H9 (cell line): ENCODE measurements at regions not wholly inside any gene's neighbourhood (a gene's known extent, or its start where the extent isn't known, plus 50 kb on each side); places are given as distances from the start of the nearest gene placed in this dataset.

ENCODE experiments used
- DNase-seq: peaks from one replicate; pipeline ENCODE4 v3.0.0-alpha.2; 2017
- H2AFZ ChIP-seq: one replicate; pipeline ENCODE4 v1.6.1; 2013; ENCODE audit warnings: mild to moderate bottlenecking, low read length, control low read depth, moderate library complexity
- H2AK5ac ChIP-seq: 2 replicates; pipeline ENCODE4 v1.6.1; 2013; ENCODE audit warnings: low read length, control low read depth, mixed read lengths; ENCODE audit not compliant: insufficient read length
- H2BK120ac ChIP-seq: one replicate; pipeline ENCODE4 v1.6.1; 2013; ENCODE audit warnings: low read depth, mild to moderate bottlenecking, low read length, control low read depth, inconsistent platforms; ENCODE audit not compliant: poor library complexity, severe bottlenecking
- H2BK12ac ChIP-seq: 2 replicates; pipeline ENCODE4 v1.6.1; 2013; ENCODE audit warnings: low read length, control low read depth, mixed read lengths, low read depth; ENCODE audit not compliant: insufficient read length
- H2BK15ac ChIP-seq: 2 replicates; pipeline ENCODE4 v1.6.1; 2013; ENCODE audit warnings: low read depth, low read length, control low read depth
- H2BK20ac ChIP-seq: one replicate; pipeline ENCODE4 v1.6.1; 2013; ENCODE audit warnings: low read depth, mild to moderate bottlenecking, low read length, control low read depth, inconsistent platforms; ENCODE audit not compliant: poor library complexity, severe bottlenecking
- H2BK5ac ChIP-seq: 2 replicates; pipeline ENCODE4 v1.6.1; 2013; ENCODE audit warnings: low read length, control low read depth, mixed read lengths; ENCODE audit not compliant: insufficient read length
- H3K14ac ChIP-seq: 2 replicates; pipeline ENCODE4 v1.6.1; 2013; ENCODE audit warnings: low read length, control low read depth; ENCODE audit not compliant: insufficient read depth
- H3K18ac ChIP-seq: 2 replicates; pipeline ENCODE4 v1.6.1; 2013; ENCODE audit warnings: low read depth, mild to moderate bottlenecking, mixed read lengths, low read length, control low read depth; ENCODE audit not compliant: insufficient read length
- H3K23ac ChIP-seq: 2 replicates; pipeline ENCODE4 v1.6.1; 2013; ENCODE audit warnings: low read length, control low read depth, mixed read lengths, low read depth; ENCODE audit not compliant: insufficient read length
- H3K23me2 ChIP-seq: 2 replicates; pipeline ENCODE4 v1.6.1; 2013; ENCODE audit warnings: low read depth, mild to moderate bottlenecking, mixed read lengths, low read length, control low read depth; ENCODE audit not compliant: insufficient read length, poor library complexity, severe bottlenecking
- H3K27ac ChIP-seq: 2 replicates; pipeline ENCODE4 v1.5.1; 2013; ENCODE audit warnings: low read length, control low read depth, mixed read lengths, low read depth; ENCODE audit not compliant: insufficient read length
- H3K27me3 ChIP-seq: 2 replicates; pipeline ENCODE4 v1.6.1; 2013; ENCODE audit warnings: low read length, control low read depth, inconsistent platforms; ENCODE audit not compliant: insufficient read depth
- H3K4ac ChIP-seq: 2 replicates; pipeline ENCODE4 v1.6.1; 2013; ENCODE audit warnings: low read depth, mild to moderate bottlenecking, control low read depth, inconsistent platforms, low read length, moderate library complexity
- H3K4me1 ChIP-seq: 2 replicates; pipeline ENCODE4 v1.6.1; 2013; ENCODE audit warnings: low read length, control low read depth, inconsistent platforms; ENCODE audit not compliant: insufficient read depth
- H3K4me2 ChIP-seq: 2 replicates; pipeline ENCODE4 v1.6.1; 2013; ENCODE audit warnings: low read length, control low read depth, mixed read lengths; ENCODE audit not compliant: insufficient read length, insufficient read depth
- H3K56ac ChIP-seq: 2 replicates; pipeline ENCODE4 v1.6.1; 2013; ENCODE audit warnings: low read depth, mild to moderate bottlenecking, mixed read lengths, low read length, control low read depth; ENCODE audit not compliant: insufficient read length
- H3K79me1 ChIP-seq: 2 replicates; pipeline ENCODE4 v1.6.1; 2013; ENCODE audit warnings: low read depth, mild to moderate bottlenecking, moderate library complexity, low read length, control low read depth, inconsistent platforms; ENCODE audit not compliant: insufficient read depth, poor library complexity, severe bottlenecking
- H3K79me2 ChIP-seq: 2 replicates; pipeline ENCODE4 v1.6.1; 2013; ENCODE audit warnings: low read length, control low read depth, inconsistent platforms; ENCODE audit not compliant: insufficient read depth
- H3K9ac ChIP-seq: 2 replicates; pipeline ENCODE4 v1.6.1; 2013; ENCODE audit warnings: low read length, control low read depth, mixed read lengths; ENCODE audit not compliant: insufficient read length; ENCODE audit errors: extremely low read depth
- H3K9me3 ChIP-seq: one replicate; pipeline ENCODE4 v1.6.1; 2013; ENCODE audit warnings: low read depth, low read length, inconsistent platforms; ENCODE audit not compliant: control insufficient read depth
- H3T11ph ChIP-seq: one replicate; pipeline ENCODE4 v1.6.1; 2013; ENCODE audit warnings: mild to moderate bottlenecking, low read length, control low read depth, inconsistent platforms
- H4K20me1 ChIP-seq: one replicate; pipeline ENCODE4 v1.6.1; 2013; ENCODE audit not compliant: control insufficient read depth, insufficient read length, insufficient read depth
- H4K5ac ChIP-seq: 2 replicates; pipeline ENCODE4 v1.6.1; 2013; ENCODE audit warnings: low read depth, mild to moderate bottlenecking, mixed read lengths, low read length, control low read depth; ENCODE audit not compliant: insufficient read length
- H4K8ac ChIP-seq: replicated peaks from 2 replicates; pipeline ENCODE4 v1.6.1; 2013; ENCODE audit warnings: low read length, control low read depth, mixed read lengths, low read depth; ENCODE audit not compliant: insufficient read length
- H4K91ac ChIP-seq: 2 replicates; pipeline ENCODE4 v1.6.1; 2013; ENCODE audit warnings: low read depth, mild to moderate bottlenecking, moderate library complexity, mixed read lengths, low read length, control low read depth; ENCODE audit not compliant: insufficient read length
- H3K27ac Mint-ChIP-seq, 3 experiments: 2 replicates in 2 of 3; 3 replicates in 1 of 3; pipeline ENCODE4 v1.8.0; 2020 to 2021; ENCODE audit warnings: mixed read lengths in 3 of 3, mild to moderate bottlenecking in 1 of 3, moderate library complexity in 1 of 3
- H3K27me3 Mint-ChIP-seq: 2 replicates; pipeline ENCODE4 v1.8.0; 2021; ENCODE audit warnings: low read depth, mild to moderate bottlenecking, moderate library complexity, mixed read lengths
- H3K36me3 Mint-ChIP-seq, 3 experiments: 2 replicates in 2 of 3; 3 replicates in 1 of 3; pipeline ENCODE4 v1.8.0; 2020 to 2021; ENCODE audit warnings: low read depth in 3 of 3, mixed read lengths in 3 of 3; ENCODE audit not compliant: insufficient read depth in 1 of 3
- H3K4me1 Mint-ChIP-seq, 2 experiments: 2 replicates each; pipeline ENCODE4 v1.8.0; 2020; ENCODE audit warnings: mixed read lengths in 2 of 2
- H3K4me3 Mint-ChIP-seq, 2 experiments: 2 replicates in 1 of 2; 3 replicates in 1 of 2; pipeline ENCODE4 v1.8.0; 2020 to 2021; ENCODE audit warnings: mild to moderate bottlenecking in 2 of 2, mixed read lengths in 2 of 2, moderate library complexity in 1 of 2
- H3K9me3 Mint-ChIP-seq, 2 experiments: 2 replicates in 1 of 2; 3 replicates in 1 of 2; pipeline ENCODE4 v1.8.0; 2020; ENCODE audit warnings: mild to moderate bottlenecking in 2 of 2, mixed read lengths in 2 of 2, moderate library complexity in 1 of 2
- WGBS: extraction: QIAGEN DNeasy Blood & Tissue Kit; methylation state at CpG from one replicate; pipeline ENCODE4 v1.1.7; 2013; ENCODE audit warnings: missing lambda C conversion rate, low lambda C conversion rate, mixed read lengths; ENCODE audit not compliant: insufficient read length; ENCODE audit errors: extremely low coverage; 5-methylcytosine and 5-hydroxymethylcytosine counted together
- TF ChIP-seq, protein P1 (sequence below): fragments of 200-600 bp; sonication (generic); conservative IDR thresholded peaks from 3 replicates; pipeline ENCODE4 v1.8.0; 2021; ENCODE audit warnings: antibody characterized with exemption, mild to moderate bottlenecking

GRCh38 chr17:71158437-71158836 is 962.4 kb upstream of the SOX9 start:
- H3K27ac Mint-ChIP-seq, result no peak overlapping the region

More at GRCh38 chr17:71158437-71158836, 962.4 kb upstream of the SOX9 start:
- peaks cover 0 to 3% of the 10 kb centered on the region in 2 experiments; a peak in 1 of 4 replicates for H3K4me1 Mint-ChIP-seq
- Histone ChIP-seq H3K4me1 (no peaks in the 10 kb centered on the region), H2BK15ac (no peak overlapping the region), H4K20me1 (no peaks in the 10 kb centered on the region), H3K23me2 (no peaks in the 10 kb centered on the region), H2BK120ac (no peak overlapping the region), H2AK5ac (no peak overlapping the region), H3K9me3 (no peaks in the 10 kb centered on the region), H2AFZ (no peak overlapping the region), H3T11ph (no peak overlapping the region), H3K18ac (no peak overlapping the region), H3K4ac (no peak overlapping the region), H4K8ac (no peak overlapping the region), H3K4me2 (no peak overlapping the region), H4K5ac (no peak overlapping the region), H3K27me3 (no peaks in the 10 kb centered on the region), H4K91ac (no peak overlapping the region), H3K14ac (no peak overlapping the region), H3K79me1 (no peaks in the 10 kb centered on the region), H3K56ac (no peak overlapping the region), H2BK20ac (no peak overlapping the region), H2BK12ac (no peak overlapping the region), H3K27ac (no peak overlapping the region), H3K23ac (no peak overlapping the region), H2BK5ac (no peak overlapping the region), H3K79me2 (no peaks in the 10 kb centered on the region), H3K9ac (no peak overlapping the region)
- no peaks in the 10 kb centered on the region for H3K27me3 Mint-ChIP-seq
- no peaks in the 10 kb centered on the region for H3K36me3 Mint-ChIP-seq
- H3K9me3 Mint-ChIP-seq, result no peaks in the 10 kb centered on the region
- TF ChIP-seq, protein P1, sequence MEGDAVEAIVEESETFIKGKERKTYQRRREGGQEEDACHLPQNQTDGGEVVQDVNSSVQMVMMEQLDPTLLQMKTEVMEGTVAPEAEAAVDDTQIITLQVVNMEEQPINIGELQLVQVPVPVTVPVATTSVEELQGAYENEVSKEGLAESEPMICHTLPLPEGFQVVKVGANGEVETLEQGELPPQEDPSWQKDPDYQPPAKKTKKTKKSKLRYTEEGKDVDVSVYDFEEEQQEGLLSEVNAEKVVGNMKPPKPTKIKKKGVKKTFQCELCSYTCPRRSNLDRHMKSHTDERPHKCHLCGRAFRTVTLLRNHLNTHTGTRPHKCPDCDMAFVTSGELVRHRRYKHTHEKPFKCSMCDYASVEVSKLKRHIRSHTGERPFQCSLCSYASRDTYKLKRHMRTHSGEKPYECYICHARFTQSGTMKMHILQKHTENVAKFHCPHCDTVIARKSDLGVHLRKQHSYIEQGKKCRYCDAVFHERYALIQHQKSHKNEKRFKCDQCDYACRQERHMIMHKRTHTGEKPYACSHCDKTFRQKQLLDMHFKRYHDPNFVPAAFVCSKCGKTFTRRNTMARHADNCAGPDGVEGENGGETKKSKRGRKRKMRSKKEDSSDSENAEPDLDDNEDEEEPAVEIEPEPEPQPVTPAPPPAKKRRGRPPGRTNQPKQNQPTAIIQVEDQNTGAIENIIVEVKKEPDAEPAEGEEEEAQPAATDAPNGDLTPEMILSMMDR, result no peak
- no CpG with 5 or more reads among the region's 4 CpGs for WGBS
- DNase-seq, result no peak
- no peak overlapping the region for H3K4me3 Mint-ChIP-seq
